Caco-2 (cell line): ENCODE measurements at regions not wholly inside any gene's neighbourhood (a gene's known extent, or its start where the extent isn't known, plus 50 kb on each side); places are given as distances from the start of the nearest gene placed in this dataset.

Source experiments
- BruUV-seq: library from RNA; stranded (reverse); fragments of 400-500 nt; replicated peaks from 2 replicates; lab custom pipeline; 2021; lab: Mats Ljungman, UMichigan
- CTCF ChIA-PET: fragments of 300-600 bp; sonication (Branson Sonifier 250); formaldehyde crosslinking; loops from one replicate; lab custom pipeline; 2022; ENCODE audit warnings: antibody characterized with exemption; lab: Charles Lee
- POLR2A ChIA-PET: fragments of 300-600 bp; sonication (Branson Sonifier 250); formaldehyde crosslinking; loops from one replicate; lab custom pipeline; 2022; ENCODE audit warnings: antibody characterized with exemption; lab: Charles Lee
- DNase-seq, 2 experiments: peaks; one replicate each; pipeline versions ENCODE4 v3.0.0 to v3.0.0-alpha.2; 2020 to 2022
- H3K27me3 ChIP-seq: replicated peaks from 2 replicates; pipeline ENCODE4 v1.6.0; 2011; ENCODE audit warnings: low read length; ENCODE audit not compliant: control insufficient read depth, insufficient read depth
- H3K36me3 ChIP-seq: 2 replicates; pipeline ENCODE4 v1.5.1; 2011; ENCODE audit warnings: low read length; ENCODE audit not compliant: control insufficient read depth, insufficient read depth
- H3K4me1 ChIP-seq: fragments of 250-450 bp; sonication (Bioruptor Pico); 2 replicates; pipeline ENCODE4 v1.5.1; 2020; ENCODE audit warnings: mild to moderate bottlenecking
- H3K4me3 ChIP-seq: 2 replicates; pipeline ENCODE4 v1.5.1; 2011; ENCODE audit warnings: low read depth, mild to moderate bottlenecking, control low read depth, low read length
- H3K9me3 ChIP-seq: fragments of 250-450 bp; sonication (Bioruptor Pico); 2 replicates; pipeline ENCODE4 v1.5.1; 2020; ENCODE audit warnings: mild to moderate bottlenecking, moderate library complexity
- H3K27ac Mint-ChIP-seq: one replicate; pipeline ENCODE4 v1.8.0; 2022; ENCODE audit warnings: mixed read lengths; ENCODE audit not compliant: unreplicated experiment
- H3K27me3 Mint-ChIP-seq: one replicate; pipeline ENCODE4 v1.8.0; 2022; ENCODE audit warnings: mixed read lengths; ENCODE audit not compliant: insufficient read depth, unreplicated experiment
- H3K36me3 Mint-ChIP-seq: one replicate; pipeline ENCODE4 v1.8.0; 2022; ENCODE audit warnings: mild to moderate bottlenecking, mixed read lengths; ENCODE audit not compliant: insufficient read depth, unreplicated experiment
- H3K4me1 Mint-ChIP-seq: one replicate; pipeline ENCODE4 v1.8.0; 2022; ENCODE audit warnings: low read depth, mixed read lengths; ENCODE audit not compliant: unreplicated experiment
- H3K4me3 Mint-ChIP-seq: one replicate; pipeline ENCODE4 v1.8.0; 2022; ENCODE audit warnings: mild to moderate bottlenecking, moderate library complexity, mixed read lengths; ENCODE audit not compliant: unreplicated experiment
- H3K9me3 Mint-ChIP-seq: one replicate; pipeline ENCODE4 v1.8.0; 2022; ENCODE audit warnings: mixed read lengths; ENCODE audit not compliant: unreplicated experiment
- intact Hi-C: fragments of 100-400 bp; cut with micrococcal nuclease; formaldehyde crosslinking; loops from one replicate; pipeline ENCODE4 v1.10.0; 2022; ENCODE audit not compliant: unreplicated experiment
- TF ChIP-seq, protein P1 (sequence below), 2 experiments: fragments of 200-600 bp in 1 of 2; IDR thresholded peaks; 1 replicate in 1 of 2; 2 replicates in 1 of 2; pipeline versions ENCODE4 v1.5.1 to v1.8.0; 2011 to 2022; ENCODE audit warnings: antibody characterized with exemption in 1 of 2, control low read depth in 1 of 2, inconsistent platforms in 1 of 2, low read depth in 1 of 2, low read length in 1 of 2, mild to moderate bottlenecking in 1 of 2, moderate library complexity in 1 of 2; ENCODE audit not compliant: insufficient read depth in 1 of 2, severe bottlenecking in 1 of 2, unreplicated experiment in 1 of 2

DNA sequence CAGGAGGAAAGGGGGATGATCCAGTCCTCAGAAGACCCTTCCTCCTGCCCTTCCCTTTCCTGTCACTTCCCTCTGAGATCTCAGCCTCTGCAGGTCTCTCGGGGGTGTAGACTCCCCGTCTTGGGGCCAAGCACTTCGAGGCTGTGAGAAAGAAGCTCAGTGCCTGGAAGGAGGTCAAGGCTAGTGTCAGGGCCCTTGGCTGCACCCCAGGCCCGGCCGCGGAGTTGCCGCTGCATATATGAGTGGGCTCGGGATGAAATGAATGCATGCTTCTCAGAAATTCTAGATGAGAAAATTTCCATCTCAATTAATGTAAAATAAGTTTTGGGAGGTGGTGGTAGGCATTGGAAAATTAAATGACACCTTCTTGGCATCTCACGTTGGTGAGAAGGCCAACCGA, 1313.7 kb downstream of the BRD1 start:
- CTCF ChIA-PET = no interaction called here
- H3K9me3 Mint-ChIP-seq = no peaks in the 10 kb centered on the region
- no peak overlapping the region for H3K4me3 ChIP-seq
- intact Hi-C loops = no loop called here
- no peak overlapping the region for H3K4me3 Mint-ChIP-seq
- no TSS peak for BruUV-seq
- H3K27ac Mint-ChIP-seq = no peak overlapping the region
- no peaks in the 10 kb centered on the region for H3K4me1 Mint-ChIP-seq
- peaks cover 11% of the 10 kb centered on the region for H3K27me3 Mint-ChIP-seq
- no peaks in the 10 kb centered on the region for H3K36me3 Mint-ChIP-seq
- no peaks in the 10 kb centered on the region for H3K27me3 ChIP-seq
- H3K9me3 ChIP-seq = no peaks in the 10 kb centered on the region
- H3K36me3 ChIP-seq = no peaks in the 10 kb centered on the region
- POLR2A ChIA-PET = no interaction called here
- TF ChIP-seq, protein P1, sequence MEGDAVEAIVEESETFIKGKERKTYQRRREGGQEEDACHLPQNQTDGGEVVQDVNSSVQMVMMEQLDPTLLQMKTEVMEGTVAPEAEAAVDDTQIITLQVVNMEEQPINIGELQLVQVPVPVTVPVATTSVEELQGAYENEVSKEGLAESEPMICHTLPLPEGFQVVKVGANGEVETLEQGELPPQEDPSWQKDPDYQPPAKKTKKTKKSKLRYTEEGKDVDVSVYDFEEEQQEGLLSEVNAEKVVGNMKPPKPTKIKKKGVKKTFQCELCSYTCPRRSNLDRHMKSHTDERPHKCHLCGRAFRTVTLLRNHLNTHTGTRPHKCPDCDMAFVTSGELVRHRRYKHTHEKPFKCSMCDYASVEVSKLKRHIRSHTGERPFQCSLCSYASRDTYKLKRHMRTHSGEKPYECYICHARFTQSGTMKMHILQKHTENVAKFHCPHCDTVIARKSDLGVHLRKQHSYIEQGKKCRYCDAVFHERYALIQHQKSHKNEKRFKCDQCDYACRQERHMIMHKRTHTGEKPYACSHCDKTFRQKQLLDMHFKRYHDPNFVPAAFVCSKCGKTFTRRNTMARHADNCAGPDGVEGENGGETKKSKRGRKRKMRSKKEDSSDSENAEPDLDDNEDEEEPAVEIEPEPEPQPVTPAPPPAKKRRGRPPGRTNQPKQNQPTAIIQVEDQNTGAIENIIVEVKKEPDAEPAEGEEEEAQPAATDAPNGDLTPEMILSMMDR (IDR thresholded peaks at IDR 0.05; ENCODE audit: insufficient read depth in 1 of 2, low read depth in 1 of 2, low read length in 1 of 2, severe bottlenecking in 1 of 2, unreplicated experiment in 1 of 2) = no peak
- DNase-seq = no peak
- H3K4me1 ChIP-seq = no peaks in the 10 kb centered on the region

DNA sequence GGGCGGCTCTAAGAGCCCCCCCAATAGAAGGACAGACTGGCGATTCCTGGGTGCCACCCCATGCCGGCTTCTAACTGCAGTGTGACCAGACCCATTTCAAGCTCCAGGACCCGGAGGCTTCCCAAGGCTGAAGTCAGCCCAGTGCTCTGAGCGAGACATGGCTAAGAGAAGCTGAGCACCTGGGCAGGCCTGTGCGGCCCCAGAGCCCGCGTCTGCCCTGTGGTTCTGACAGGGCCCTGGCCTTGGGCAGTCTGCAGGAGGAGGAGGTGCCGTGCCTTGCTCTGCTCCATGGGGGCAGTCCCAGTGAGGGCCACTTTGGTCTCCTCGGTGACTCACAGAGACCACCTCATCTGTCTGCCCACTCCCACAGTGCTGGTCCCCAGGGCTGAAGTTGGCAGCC, 1314.2 kb downstream of the BRD1 start:
- Mint-ChIP-seq H3K36me3 (no peaks in the 10 kb centered on the region), H3K4me1 (no peaks in the 10 kb centered on the region), H3K9me3 (no peaks in the 10 kb centered on the region), H3K27me3 (peaks cover 14% of the 10 kb centered on the region), H3K4me3 (no peak overlapping the region), H3K27ac (no peak overlapping the region)
- ChIA-PET CTCF (no interaction called here), POLR2A (no interaction called here)
- no peaks in the 10 kb centered on the region for H3K27me3 ChIP-seq
- no peak overlapping the region for H3K4me3 ChIP-seq
- intact Hi-C loops = no loop called here
- H3K9me3 ChIP-seq = no peaks in the 10 kb centered on the region
- TF ChIP-seq, protein P1 (IDR thresholded peaks at IDR 0.05; ENCODE audit: insufficient read depth in 1 of 2, low read depth in 1 of 2, low read length in 1 of 2, severe bottlenecking in 1 of 2, unreplicated experiment in 1 of 2) = no peak
- no peaks in the 10 kb centered on the region for H3K4me1 ChIP-seq
- no peaks in the 10 kb centered on the region for H3K36me3 ChIP-seq
- no peak for DNase-seq
- no TSS peak for BruUV-seq

DNA sequence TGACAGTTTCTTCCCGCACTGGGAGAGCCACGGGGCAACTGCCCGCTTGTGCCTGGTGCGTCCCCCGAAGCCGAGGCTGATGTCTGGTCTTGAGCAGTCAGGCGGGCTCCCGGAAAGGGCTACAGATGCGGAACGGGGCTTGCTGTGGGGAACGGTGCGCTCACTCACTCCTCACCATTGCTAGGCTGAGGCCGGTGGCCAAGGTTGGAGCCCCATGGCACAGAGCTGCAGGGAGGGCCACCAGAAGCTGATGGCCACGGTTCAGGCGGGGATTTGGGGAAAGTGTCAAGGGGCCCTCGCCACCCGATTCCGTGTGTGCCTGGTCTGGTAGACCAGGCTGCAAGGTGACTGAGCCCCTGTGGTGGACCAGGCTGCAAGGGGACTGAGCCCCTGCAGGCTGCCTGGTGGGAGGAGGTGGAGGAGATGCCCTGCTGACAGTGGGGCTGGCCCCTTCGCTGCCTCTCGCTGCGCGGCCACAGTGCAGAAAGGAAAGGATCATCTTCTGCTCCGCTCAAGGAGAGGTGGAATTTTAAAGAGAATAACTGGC, 1315.8 kb downstream of the BRD1 start:
- Mint-ChIP-seq H3K36me3 (no peaks in the 10 kb centered on the region), H3K27ac (no peak overlapping the region), H3K9me3 (no peaks in the 10 kb centered on the region), H3K27me3 (peaks cover 17% of the 10 kb centered on the region), H3K4me3 (no peak overlapping the region), H3K4me1 (no peaks in the 10 kb centered on the region)
- Histone ChIP-seq H3K9me3 (no peaks in the 10 kb centered on the region), H3K27me3 (no peaks in the 10 kb centered on the region), H3K4me1 (no peaks in the 10 kb centered on the region), H3K36me3 (no peaks in the 10 kb centered on the region), H3K4me3 (no peak overlapping the region)
- BruUV-seq = no TSS peak
- TF ChIP-seq, protein P1 (IDR thresholded peaks at IDR 0.05; ENCODE audit: insufficient read depth in 1 of 2, low read depth in 1 of 2, low read length in 1 of 2, severe bottlenecking in 1 of 2, unreplicated experiment in 1 of 2) = no peak
- DNase-seq = no peak
- ChIA-PET CTCF (no interaction called here), POLR2A (no interaction called here)
- intact Hi-C loops = no loop called here
